ENCODE measurements at regions not wholly inside any gene's neighbourhood (a gene's known extent, or its start where the extent isn't known, plus 50 kb on each side); places are given as distances from the start of the nearest gene placed in this dataset.
A peak's percentile ranks its signal among the peaks of the same experiment; 100 is the strongest.
"Not testable (repeated sequence)": the region's sequence is repeated elsewhere in the genome, so short reads cannot be mapped to it uniquely, and the experiment has no call there.

- DNase-seq = no peak
These were observed 270.6 kb downstream of the CYRIA start for GRCh38 chr2:16394986-16395550.

- peak in 15 of 56 donors; percentile 2 to 25 (median 10) for DNase-seq
These were observed 271.3 kb downstream of the CYRIA start for GRCh38 chr2:16394072-16394985.

GRCh38 chr2:16393500-16394071, 272.0 kb downstream of the CYRIA start:
- DNase-seq = no peak

- DNase-seq = peak in 6 of 56 donors; percentile 3 to 36 (median 12)
These were observed 272.8 kb downstream of the CYRIA start for GRCh38 chr2:16392647-16393499.

- DNase-seq = no peak
These were observed 273.6 kb downstream of the CYRIA start for GRCh38 chr2:16391986-16392385.

GRCh38 chr2:16390561-16390960, 275.1 kb downstream of the CYRIA start:
- no peak for DNase-seq

GRCh38 chr2:16389611-16390010, 276.0 kb downstream of the CYRIA start:
- DNase-seq = no peak

GRCh38 chr2:16388199-16388830, 277.3 kb downstream of the CYRIA start:
- not testable (repeated sequence) for DNase-seq

- DNase-seq = no peak
These were observed 278.1 kb downstream of the CYRIA start for GRCh38 chr2:16387461-16387984.

- no peak for DNase-seq
These were observed 279.2 kb downstream of the CYRIA start for GRCh38 chr2:16386431-16386830.

GRCh38 chr2:16386031-16386430, 279.6 kb downstream of the CYRIA start:
- DNase-seq = no peak

- no peak for DNase-seq
These were observed 280.3 kb downstream of the CYRIA start for GRCh38 chr2:16385341-16385740.

- no peak for DNase-seq
These were observed 282.2 kb downstream of the CYRIA start for GRCh38 chr2:16383411-16383810.

- no peak for DNase-seq
These were observed 283.2 kb downstream of the CYRIA start for GRCh38 chr2:16382451-16382850.

- no peak for DNase-seq
These were observed 284.1 kb downstream of the CYRIA start for GRCh38 chr2:16381511-16381910.

- not testable (repeated sequence) for DNase-seq
These were observed 285.7 kb downstream of the CYRIA start for GRCh38 chr2:16379901-16380300.

- not testable (repeated sequence) for DNase-seq
These were observed 286.6 kb downstream of the CYRIA start for GRCh38 chr2:16379061-16379460.

GRCh38 chr2:16378031-16378430, 287.6 kb downstream of the CYRIA start:
- no peak for DNase-seq

- DNase-seq = no peak
These were observed 289.7 kb downstream of the CYRIA start for GRCh38 chr2:16375981-16376380.

GRCh38 chr2:16375351-16375750, 290.3 kb downstream of the CYRIA start:
- no peak for DNase-seq

- DNase-seq = no peak
These were observed 291.0 kb downstream of the CYRIA start for GRCh38 chr2:16374671-16375070.

Data from amygdala (tissue), 56 donors.